Left cardiac atrium (tissue), 4 donors: ENCODE measurements at regions not wholly inside any gene's neighbourhood (a gene's known extent, or its start where the extent isn't known, plus 50 kb on each side); places are given as distances from the start of the nearest gene placed in this dataset.

Experiments used
- ATAC-seq, 2 donors: fragments of 200-7000 bp; cut with Tn5 transposase; one replicate each; pipeline ENCODE4 v1.9.1; 2020; ENCODE audit warnings: mild to moderate bottlenecking in 2 of 2, moderate library complexity in 2 of 2
- DNase-seq: peaks from one replicate; pipeline ENCODE4 v3.0.0-alpha.2; 2020
- intact Hi-C, 2 donors: fragments of 100-400 bp; cut with DNase I; formaldehyde crosslinking; loops; one replicate each; pipeline versions ENCODE4 v1.14.1 to v1.15.1; 2022 to 2023
- donor health status: DM: no; HTN: yes; CAD: no.
- donor health status: DM: no; HTN: yes; CAD: no; lungs with severe emphysema.
- donor health status: DM: yes; HTN: yes; CAD: no.
- donor health status: Dilated cardiomyopathy.

DNA sequence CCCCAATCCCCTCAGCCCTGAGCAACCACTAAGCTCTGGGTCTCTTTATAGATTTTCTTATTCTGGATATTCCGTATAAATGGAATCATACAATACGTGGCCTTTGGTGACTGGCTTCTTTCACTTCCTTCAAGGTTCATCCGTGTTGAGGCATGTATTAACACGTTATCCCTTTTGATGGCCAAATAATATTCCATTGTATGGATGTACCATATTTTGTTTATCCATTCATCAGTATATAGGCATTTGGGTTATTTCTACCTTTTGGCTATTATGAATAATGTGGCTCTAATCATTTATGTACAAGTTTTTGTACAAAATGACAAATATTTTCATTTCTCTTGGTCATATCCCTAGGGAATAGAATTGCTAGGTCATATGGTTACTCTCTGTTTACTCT lies 284.4 kb downstream of the FAM43A start:
- no peak for DNase-seq
- no peak for ATAC-seq
- intact Hi-C loops = no loop called here

DNA sequence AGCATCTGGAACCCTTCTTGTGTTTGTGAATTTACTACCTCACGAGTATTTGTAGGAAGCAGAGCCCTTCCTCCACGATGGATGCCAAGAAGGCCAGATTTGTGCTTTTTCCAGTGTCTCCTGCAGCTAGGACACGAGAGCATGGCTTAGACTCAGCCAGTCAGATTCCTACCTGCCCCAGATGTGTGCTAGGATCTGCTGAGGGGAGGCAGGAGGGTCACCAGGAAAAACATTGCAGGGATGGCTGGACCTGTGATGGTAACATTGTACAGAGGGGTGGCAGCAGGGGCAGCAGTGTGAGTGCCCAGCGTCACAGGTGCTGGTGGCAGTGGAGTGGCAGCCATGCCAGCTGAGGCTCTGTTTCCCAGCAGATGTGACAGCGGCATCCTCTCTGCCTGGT lies 285.3 kb downstream of the FAM43A start:
- no peak for ATAC-seq
- intact Hi-C loops = no loop called here
- no peak for DNase-seq

DNA sequence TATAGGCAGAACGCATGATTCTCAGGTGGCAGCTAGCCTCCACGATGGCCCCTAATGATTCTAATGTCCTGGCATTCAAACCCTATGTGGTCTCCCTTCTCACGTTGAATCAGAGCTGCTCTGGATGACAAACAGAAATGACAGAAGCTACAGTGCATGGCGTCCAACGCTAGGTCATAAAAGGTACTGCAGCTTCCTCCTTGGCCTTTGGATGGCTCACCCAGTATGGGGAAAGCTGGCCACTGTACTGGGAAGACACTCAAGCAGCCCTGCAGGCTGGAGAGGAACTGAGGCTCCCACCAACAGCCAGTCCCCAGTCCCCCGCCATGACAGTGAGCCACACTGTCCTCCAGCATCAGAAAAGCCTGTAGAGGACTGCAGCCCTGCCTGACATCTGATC lies 286.3 kb downstream of the FAM43A start:
- no peak for ATAC-seq
- DNase-seq = no peak
- intact Hi-C loops = no loop called here

DNA sequence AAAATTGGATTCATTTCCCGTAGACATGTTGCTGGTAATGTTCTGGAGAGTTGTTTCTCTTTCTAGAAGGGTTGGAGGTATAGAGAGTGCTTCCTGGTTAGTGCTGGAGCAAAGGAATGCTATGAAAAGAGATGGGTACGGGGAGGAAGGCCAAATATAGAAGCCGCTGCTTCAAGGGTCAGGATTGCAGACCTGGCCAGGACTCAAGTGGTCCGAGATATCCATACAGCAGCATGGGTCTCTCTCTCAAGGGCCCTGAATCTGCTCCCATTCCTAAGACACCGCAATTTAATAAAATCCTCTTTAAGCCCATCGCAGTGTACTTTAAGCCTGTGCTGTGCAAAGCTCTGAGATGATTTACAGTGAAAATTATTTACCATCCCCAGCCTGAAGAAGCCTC lies 287.0 kb downstream of the FAM43A start:
- DNase-seq = no peak
- intact Hi-C loops = no loop called here
- no peak for ATAC-seq

DNA sequence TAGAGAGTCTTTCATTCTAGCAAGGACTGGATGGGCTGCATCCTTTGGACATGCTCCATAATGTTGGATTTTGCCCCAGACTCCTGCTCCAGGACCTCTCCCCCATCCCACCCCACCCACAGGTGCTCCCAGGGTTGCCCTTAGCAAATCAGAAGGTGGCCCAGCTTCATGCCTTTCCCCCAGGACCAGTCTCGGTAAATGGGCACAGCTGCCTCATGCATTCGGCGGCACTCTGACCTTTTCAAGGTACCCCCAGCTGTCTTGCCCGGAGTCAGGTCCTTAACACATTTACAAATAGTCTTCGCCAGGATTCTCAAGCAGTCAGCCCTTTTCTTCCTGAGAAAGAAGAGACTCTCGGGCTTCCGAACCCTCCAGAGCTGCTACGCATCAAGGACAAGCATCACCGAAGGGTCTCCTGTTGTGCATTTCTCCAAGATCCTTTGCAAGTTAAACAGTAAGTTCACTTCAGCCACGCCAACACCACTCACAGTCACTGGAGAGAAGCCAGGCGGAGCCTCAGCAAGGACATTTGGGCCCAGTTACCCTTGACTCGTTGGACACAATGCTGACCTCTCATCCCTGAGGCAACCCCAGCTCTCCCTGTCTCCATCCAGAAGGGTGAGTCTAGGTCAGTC lies 287.8 kb downstream of the FAM43A start:
- no peak for ATAC-seq
- no peak for DNase-seq
- intact Hi-C loops = no loop called here

DNA sequence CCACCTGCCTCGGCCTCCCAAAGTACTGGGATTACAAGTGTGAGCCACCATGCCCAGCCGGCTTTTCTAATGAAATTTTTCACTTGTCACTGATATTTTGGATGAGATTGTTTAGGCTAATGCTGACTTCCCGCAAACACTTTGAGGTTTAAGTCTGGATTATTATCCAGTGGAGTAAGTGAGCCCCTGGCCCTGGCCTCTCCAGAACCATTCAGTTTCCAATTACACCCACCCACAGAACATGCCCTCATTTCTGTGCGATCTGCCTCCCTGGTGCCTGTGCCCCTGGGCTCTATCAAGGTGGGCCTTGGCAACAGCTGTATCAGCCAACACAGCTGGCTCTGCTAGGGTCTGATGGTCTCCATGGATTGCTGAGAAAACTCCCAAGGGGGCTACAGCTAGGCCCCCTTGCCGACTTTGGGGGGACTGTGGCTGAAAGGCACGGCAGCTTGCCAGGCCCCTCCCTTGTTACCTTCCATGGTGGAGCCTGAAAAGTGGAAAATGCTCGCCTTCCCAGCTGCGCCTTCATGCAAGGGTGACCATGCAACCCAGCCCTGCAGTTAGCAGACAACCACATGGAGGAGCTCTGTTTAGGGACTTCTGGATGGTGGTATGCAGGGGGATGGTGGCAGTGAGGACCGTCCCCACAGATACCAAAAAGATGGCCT lies 288.9 kb downstream of the FAM43A start:
- intact Hi-C loops = no loop called here
- no peak for ATAC-seq

DNA sequence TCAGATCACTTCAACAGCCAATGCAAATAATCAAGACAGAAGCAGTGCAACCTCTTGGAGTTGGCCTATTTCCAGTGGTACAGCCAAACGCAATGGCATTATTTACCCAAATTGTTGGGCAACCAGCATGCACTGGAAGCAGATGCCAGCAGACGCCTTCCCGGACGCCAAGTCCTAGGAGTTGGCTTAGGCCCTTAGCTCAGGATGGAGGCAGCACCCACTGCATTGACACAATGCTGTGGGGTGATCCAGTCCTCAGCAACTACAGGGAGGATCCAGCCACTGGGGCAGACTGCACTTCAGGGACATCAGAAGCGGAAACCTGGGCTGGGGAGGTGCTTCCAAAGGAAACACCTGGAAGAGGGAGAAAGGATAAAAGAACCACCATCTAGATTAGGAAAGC lies 290.4 kb downstream of the FAM43A start:
- DNase-seq = no peak
- intact Hi-C loops = no loop called here
- ATAC-seq = peak in 1 of 2 donors; percentile 61

More for the DNA sequence above, 288.9 kb downstream of the FAM43A start:
- DNase-seq = no peak

DNA sequence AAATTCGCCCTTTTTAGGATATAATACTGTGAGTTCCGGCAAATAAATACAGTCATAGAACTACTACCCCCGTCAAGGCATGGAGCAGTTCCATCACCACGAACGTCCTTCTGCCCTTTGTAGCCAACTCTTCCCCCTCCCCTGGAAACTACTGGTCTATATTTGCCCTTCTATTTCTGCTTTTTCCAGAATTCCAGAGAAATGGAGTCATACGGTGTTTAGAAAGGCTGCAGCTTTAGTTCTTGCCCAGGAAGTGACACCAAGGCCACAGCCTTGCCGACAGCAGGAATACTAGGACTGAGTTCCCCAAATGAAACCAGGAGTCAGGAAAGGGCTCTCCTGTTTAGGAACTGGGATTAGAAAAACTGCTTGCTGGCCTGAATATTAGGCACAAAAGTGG lies 291.2 kb downstream of the FAM43A start:
- no peak for DNase-seq
- no peak for ATAC-seq
- intact Hi-C loops = no loop called here

DNA sequence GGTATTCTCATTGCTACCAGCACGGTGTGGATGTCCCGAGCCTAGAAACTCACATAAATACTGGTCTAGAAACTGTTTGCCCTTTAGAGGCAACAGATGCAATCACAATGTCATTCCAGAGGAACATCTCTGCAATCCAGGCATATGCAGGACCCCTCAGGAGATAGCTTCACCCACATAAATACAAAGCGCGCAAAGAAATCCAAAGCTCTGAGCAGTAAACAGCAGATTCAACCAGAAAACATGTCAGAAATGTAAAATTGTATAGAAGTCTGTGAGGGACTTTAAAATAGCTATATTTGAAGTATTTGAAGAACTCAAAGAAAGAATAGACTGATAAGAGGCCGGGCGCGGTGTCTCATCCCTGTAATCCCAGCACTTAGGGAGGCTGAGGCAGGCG lies 291.7 kb downstream of the FAM43A start:
- intact Hi-C loops = no loop called here
- no peak for ATAC-seq
- no peak for DNase-seq

DNA sequence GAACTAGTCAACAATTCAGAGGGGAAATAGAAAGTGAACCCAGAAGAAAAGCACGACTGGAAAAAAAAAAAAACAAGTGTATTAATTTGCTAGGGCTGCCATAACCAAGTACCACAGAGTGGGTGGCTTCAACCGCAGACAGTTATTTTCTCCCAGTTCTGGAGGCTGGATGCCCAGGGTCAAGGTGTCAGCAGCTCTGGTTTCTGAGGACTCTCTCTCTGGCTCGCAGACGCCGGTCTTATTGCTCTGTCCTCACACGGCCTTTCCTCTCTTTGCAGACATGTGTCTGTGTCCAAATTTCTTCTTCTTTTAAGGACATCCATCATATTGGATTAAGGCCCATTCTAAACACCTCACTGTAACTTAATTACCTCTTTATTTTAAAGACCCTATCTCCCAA lies 291.8 kb downstream of the XXYLT1 start:
- no peak for DNase-seq
- intact Hi-C loops = no loop called here
- no peak for ATAC-seq

DNA sequence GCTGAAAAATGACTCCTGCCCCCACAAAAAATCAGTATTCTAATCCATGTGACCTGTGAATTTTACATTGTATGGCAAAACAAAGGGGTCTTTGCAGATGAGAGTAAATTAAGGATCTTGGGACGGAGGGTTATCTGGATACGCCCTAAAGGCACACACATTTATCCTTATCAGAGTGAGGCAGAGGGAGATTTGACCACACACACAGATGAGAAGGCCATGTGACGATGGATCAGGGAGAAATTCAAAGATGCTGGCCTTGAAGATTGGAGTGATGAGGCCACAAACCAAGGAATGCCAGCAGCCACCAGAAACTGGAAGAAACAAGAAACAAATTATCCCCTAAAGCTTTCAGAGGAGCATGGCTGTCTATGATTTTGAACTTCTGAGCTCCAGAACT lies 288.5 kb downstream of the XXYLT1 start:
- ATAC-seq (no peak), DNase-seq (no peak)
- intact Hi-C loops = no loop called here

DNA sequence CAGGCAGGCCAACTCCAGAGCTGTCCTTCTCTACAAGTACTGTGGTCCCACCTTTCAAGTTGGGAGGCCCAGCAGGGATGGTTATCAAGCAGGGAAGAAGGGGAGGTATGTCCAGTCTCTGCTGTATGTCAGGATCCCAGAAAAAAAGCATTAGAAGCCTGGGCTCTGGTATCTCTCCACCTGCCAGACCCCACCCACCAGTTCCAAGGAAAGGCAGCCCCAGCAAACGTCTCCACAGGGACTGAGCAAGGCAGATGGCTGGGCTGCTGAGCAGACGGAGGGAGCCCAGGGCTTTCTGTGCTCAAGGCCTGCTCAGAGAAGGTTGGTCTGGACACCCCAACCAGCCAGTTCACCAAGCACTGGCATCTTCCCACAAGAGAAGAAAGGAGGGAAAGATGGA lies 287.8 kb downstream of the XXYLT1 start:
- DNase-seq (no peak), ATAC-seq (no peak)
- intact Hi-C loops = no loop called here

DNA sequence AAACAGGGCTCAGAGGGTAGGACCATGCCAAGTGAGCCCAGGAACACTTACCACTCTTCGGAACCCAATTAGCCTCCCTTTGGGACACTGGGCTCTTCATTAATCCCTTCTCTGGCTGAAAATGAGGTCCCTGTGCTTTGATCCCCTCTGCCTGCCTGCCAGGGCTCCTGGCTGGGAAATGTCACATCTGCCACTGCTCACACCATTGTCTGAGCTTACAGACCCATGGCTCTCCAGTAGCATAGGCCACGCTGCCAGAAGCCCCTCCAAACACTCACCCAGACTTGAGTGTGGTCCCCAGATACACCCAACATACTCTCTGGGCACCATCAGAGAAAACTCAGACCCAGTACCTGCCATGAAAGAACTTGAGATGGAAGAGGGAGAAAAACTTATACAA lies 287.3 kb downstream of the XXYLT1 start:
- no peak for ATAC-seq
- intact Hi-C loops = no loop called here
- DNase-seq = no peak

DNA sequence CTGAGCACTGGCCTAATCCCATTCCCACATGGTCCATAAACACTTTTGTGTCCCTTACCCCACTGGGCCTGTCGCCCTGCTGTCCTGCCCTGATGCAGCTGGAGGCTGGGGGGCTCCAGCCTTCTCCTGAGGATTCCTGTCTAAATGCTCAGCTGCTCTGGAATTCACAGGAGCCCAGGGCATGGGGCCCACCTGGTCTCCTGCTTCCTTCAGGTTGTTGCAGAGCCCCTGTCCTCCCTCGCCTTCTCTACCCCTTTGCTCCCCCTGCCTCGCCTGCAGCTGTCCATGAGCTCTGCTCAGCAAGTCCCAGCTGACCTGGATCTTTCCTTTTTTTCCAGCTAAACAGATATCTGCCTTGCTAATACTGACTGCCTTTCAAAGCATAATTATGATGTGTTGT lies 286.9 kb downstream of the XXYLT1 start:
- intact Hi-C loops = no loop called here
- DNase-seq (no peak), ATAC-seq (no peak)

DNA sequence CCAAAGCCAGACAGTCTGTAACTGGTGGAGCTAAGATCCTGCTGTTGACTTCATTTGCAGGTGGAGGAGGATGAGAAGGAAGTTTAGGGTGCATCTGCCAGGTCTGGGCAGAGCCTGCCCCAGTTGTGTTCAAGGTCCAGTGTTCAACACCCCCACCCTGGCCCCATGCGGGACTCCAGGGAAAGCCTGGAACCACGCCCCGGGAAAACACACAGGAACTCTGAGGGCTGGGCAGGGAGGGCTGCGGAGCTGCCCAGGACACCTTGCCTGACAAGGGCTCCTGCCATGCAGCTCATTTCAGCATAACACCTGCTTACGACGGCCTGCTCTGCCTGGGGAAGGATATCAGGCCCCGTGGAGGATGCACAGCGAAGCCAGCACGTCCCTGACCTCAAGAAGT lies 286.3 kb downstream of the XXYLT1 start:
- intact Hi-C loops = no loop called here
- ATAC-seq = peak in 1 of 2 donors; percentile 13
- no peak for DNase-seq

DNA sequence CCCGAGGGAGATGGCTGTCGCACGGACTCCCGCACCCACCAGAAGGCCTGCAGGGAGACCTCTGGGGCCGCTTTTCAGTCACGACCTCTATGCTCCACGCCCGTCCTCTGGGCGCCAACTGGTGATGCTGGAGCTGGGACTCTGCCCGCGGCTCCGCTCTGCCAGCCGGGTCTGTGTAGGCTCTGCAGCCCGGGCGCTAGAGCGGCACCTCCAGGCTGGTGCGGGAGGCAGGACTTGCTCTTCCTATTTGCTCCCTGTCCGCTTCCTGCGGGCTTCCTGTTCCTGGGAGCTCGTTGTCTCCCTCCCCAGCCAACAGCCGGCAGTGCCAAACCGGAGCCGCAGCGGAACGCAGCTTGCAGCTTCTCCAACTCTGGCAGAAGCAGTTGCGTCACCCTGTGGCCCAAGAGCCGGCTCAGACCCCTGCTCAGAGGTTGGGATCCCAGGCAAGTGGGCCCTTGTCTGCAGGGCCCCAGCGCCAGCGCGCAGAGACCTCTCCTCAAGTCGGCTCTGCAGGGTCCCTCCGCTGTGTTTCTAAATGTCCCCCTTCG lies 285.9 kb downstream of the XXYLT1 start:
- ATAC-seq (peak; percentile 96 to 97), DNase-seq (peak; percentile 69)
- intact Hi-C loops = no loop called here

DNA sequence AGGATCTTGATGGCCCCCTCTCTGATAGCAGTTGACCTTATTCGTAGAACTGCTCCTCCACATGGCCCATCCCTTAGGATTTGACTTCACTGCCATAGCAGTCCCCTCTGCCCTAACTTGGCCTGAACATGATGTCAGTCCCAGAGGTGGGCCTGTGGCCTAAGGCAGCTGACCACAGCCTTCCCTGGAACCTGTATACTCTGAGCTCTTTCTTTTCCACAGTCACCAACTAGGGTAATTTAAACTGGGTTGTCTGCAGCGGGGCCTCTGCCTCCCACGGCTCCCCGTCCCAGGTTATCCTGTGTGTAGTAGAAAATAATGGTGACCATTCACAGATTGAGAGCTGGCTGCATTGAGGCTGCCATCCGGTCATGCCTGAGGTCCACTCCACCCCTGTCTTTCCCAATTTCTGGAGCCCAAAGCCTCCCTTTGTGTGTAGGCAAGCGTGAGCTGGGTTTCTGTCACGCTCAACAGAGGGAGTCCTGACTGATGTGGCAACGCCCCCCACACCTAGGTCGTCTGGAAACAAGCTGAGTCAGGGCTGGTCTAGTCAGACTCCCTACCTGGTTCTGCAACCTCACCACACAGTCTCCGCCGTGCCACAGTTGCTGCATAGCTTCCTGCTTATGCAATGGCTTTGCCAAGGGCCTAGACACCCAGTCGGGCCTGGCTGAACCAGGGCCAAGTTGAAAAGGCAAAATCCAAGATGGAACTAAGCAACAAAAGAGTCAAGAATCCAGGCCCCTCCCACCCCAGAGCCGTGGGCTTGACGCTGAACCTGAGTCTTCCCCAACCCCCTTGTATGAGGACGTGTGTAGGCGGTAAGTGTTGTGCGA lies 284.5 kb downstream of the XXYLT1 start:
- intact Hi-C loops = no loop called here
- DNase-seq (no peak), ATAC-seq (peak in 1 of 2 donors; percentile 4)

DNA sequence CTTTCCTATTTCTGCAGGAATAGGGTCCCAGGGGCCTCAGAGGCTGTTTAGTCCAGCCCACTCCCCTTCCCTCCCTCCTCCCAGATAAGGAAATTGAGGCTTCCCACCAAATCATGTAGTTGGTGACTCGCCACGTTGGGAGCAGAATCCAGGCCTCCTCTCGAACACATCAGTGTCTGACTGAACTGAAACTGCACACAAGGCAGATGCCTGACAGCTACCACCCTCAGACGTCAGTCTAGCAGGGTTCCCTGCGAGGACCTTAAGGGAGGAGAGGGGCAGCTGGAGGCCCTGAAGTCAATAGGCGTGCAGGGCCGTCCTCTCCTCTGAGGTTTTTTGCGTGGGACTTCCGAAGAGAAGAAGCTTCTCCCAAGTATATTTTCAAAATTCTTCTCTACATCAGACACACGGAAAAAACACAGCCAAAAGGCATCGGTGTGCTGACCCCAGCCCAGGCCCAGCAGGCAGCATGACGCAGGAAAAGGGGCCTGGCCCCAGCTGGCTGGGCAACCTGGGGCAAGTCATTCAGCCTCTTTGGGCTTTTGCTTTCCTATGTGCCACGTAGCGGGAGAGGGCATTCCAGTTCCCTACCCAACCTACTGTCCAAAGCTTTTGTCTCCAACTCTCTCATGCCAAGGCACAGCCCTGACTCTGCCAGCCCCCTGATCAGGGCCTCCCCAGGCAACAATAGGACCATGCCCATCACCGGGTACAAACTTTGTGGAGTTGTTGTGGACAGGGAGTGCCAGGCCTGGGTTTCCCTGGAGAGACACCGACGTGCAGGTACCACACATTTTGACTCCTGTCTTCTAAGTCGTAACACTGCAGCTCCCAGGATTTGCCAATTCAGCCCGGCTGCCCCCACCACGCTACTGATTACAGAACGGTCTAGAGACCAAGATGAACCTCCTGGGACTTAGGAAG lies 283.1 kb downstream of the XXYLT1 start:
- intact Hi-C loops = no loop called here
- ATAC-seq (no peak), DNase-seq (no peak)

DNA sequence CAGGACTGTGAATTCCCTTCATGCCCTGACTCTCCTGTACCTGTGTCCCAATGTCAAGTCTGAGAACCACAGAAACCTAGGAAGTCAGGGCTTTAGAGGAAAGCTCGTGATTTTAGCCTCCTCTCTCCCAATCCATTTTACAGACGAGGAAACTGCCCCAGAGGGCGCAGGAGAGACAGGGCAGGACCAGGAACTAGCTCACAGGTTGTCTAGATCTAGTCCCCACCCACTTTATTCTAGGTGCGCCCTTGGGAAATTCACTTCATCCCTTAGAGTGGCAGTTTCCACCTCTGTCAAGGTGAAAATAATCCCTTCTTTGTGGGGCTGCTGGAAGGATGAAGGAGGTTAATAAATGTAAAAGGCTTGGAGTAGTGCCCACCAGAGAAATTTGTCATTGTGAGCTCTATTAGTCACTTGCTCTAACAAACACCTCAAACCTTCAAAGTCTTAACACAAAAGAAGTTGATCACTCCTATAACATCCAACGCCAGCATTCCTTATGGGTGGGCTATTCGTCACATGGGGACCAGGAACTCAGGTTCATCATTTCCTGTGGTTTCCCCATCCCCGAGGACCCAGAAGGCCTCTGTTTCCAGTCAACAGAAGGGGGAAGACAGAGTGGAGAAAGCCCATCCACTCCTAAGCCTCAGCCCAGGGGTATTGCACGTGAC lies 282.3 kb downstream of the XXYLT1 start:
- ATAC-seq = no peak
- DNase-seq = no peak
- intact Hi-C loops = no loop called here
